OCI-LY7 (cell line): ENCODE measurements at regions not wholly inside any gene's neighbourhood (a gene's known extent, or its start where the extent isn't known, plus 50 kb on each side); places are given as distances from the start of the nearest gene placed in this dataset.
"Not testable (repeated sequence)": the region's sequence is repeated elsewhere in the genome, so short reads cannot be mapped to it uniquely, and the experiment has no call there.

Source experiments
- BruUV-seq: library from RNA; stranded (reverse); fragments of 400-500 nt; replicated peaks from 2 replicates; lab custom pipeline; 2021; lab: Mats Ljungman, UMichigan
- CTCF ChIA-PET: fragments of 300-600 bp; sonication (Branson Sonifier 250); formaldehyde crosslinking; loops from one replicate; lab custom pipeline; 2022; ENCODE audit warnings: antibody characterized with exemption; ENCODE audit not compliant: unreplicated experiment; lab: Charles Lee
- POLR2A ChIA-PET: fragments of 300-600 bp; sonication (Branson Sonifier 250); formaldehyde crosslinking; loops from one replicate; lab custom pipeline; 2022; ENCODE audit warnings: antibody characterized with exemption; lab: Charles Lee
- DNase-seq: peaks from one replicate; pipeline ENCODE4 v3.0.0-alpha.2; 2015; ENCODE audit warnings: low spot score
- H2AFZ ChIP-seq: fragments of 200-600 bp; sonication (generic), shearing (Covaris generic); 2 replicates; pipeline ENCODE4 v1.6.1; 2014; ENCODE audit warnings: mild to moderate bottlenecking, antibody characterized with exemption, low read length, moderate library complexity
- H3K27ac ChIP-seq: fragments of 200-600 bp; sonication (generic); 2 replicates; pipeline ENCODE4 v1.5.1; 2014; ENCODE audit warnings: mixed run types, low read depth, mild to moderate bottlenecking, moderate library complexity, low read length, inconsistent platforms; ENCODE audit not compliant: poor library complexity, severe bottlenecking
- H3K36me3 ChIP-seq: fragments of 200-600 bp; sonication (generic); 2 replicates; pipeline ENCODE4 v1.6.1; 2014; ENCODE audit warnings: mild to moderate bottlenecking, antibody characterized with exemption, low read length, moderate library complexity, mixed read lengths; ENCODE audit not compliant: insufficient read depth
- H3K4me1 ChIP-seq: fragments of 200-600 bp; sonication (generic); 2 replicates; pipeline ENCODE4 v1.5.1; 2014; ENCODE audit warnings: mild to moderate bottlenecking, low read length; ENCODE audit not compliant: insufficient read depth, poor library complexity, severe bottlenecking
- H3K4me2 ChIP-seq: fragments of 200-600 bp; sonication (generic); 2 replicates; pipeline ENCODE4 v1.6.1; 2014; ENCODE audit warnings: mild to moderate bottlenecking, low read length
- H3K4me3 ChIP-seq: fragments of 200-600 bp; sonication (generic); 2 replicates; pipeline ENCODE4 v1.5.1; 2014; ENCODE audit warnings: mild to moderate bottlenecking, low read depth, low read length; ENCODE audit not compliant: poor library complexity, severe bottlenecking
- H3K79me2 ChIP-seq: fragments of 200-600 bp; sonication (generic); 2 replicates; pipeline ENCODE4 v1.6.1; 2016; ENCODE audit warnings: low read depth, mild to moderate bottlenecking, low read length, moderate library complexity, mixed read lengths; ENCODE audit not compliant: insufficient read depth
- H3K9me2 ChIP-seq: fragments of 200-600 bp; sonication (generic); 2 replicates; pipeline ENCODE4 v1.6.1; 2016; ENCODE audit warnings: mild to moderate bottlenecking, low read length, mixed read lengths; ENCODE audit not compliant: insufficient read depth
- H3K9me3 ChIP-seq: fragments of 200-600 bp; sonication (generic); 2 replicates; pipeline ENCODE4 v1.6.1; 2014; ENCODE audit warnings: mild to moderate bottlenecking, mixed run types, low read length, mixed read lengths
- H4K20me1 ChIP-seq: fragments of 200-600 bp; sonication (generic); 2 replicates; pipeline ENCODE4 v1.6.1; 2014; ENCODE audit warnings: mild to moderate bottlenecking, antibody characterized with exemption, low read length, moderate library complexity, mixed read lengths; ENCODE audit not compliant: insufficient read depth
- CTCF ChIP-seq: fragments of 200-600 bp; sonication (generic); conservative IDR thresholded peaks from 2 replicates; pipeline ENCODE4 v1.5.1; 2014; ENCODE audit warnings: mild to moderate bottlenecking, antibody characterized with exemption, low read length, moderate library complexity, mixed read lengths
- EZH2phosphoT487 ChIP-seq: fragments of 200-600 bp; sonication (generic); IDR thresholded peaks from 2 replicates; pipeline ENCODE4 v1.6.1; 2018; ENCODE audit warnings: low read depth, borderline replicate concordance, mild to moderate bottlenecking, mixed run types, antibody characterized with exemption, low read length, moderate library complexity, mixed read lengths
- intact Hi-C: fragments of 100-400 bp; cut with micrococcal nuclease; formaldehyde crosslinking; loops from one replicate; pipeline ENCODE4 v1.10.0; 2022; ENCODE audit not compliant: unreplicated experiment

- no peak overlapping the region for H3K27ac ChIP-seq
- no peaks in the 10 kb centered on the region for H3K79me2 ChIP-seq
- H3K9me2 ChIP-seq, result no peaks in the 10 kb centered on the region
- no peak overlapping the region for H2AFZ ChIP-seq
- ChIA-PET POLR2A (interaction anchor here (0.6 kb wide), 1 partner anchor 1331 kb away, joined by 3 read pairs; no protein-coding TSS in a partner anchor), CTCF (no interaction called here)
- no peaks in the 10 kb centered on the region for H3K36me3 ChIP-seq
- H3K4me3 ChIP-seq, result no peak overlapping the region
- no TSS peak for BruUV-seq
- H4K20me1 ChIP-seq, result no peaks in the 10 kb centered on the region
- no peak for TF ChIP-seq EZH2phosphoT487
- no peak for DNase-seq
- no peaks in the 10 kb centered on the region for H3K4me1 ChIP-seq
- no peaks in the 10 kb centered on the region for H3K9me3 ChIP-seq
- intact Hi-C loops, result no loop called here
- no peak overlapping the region for H3K4me2 ChIP-seq
Measured at GRCh38 chr7:51850126-51850525, 533.5 kb upstream of the COBL start.

GRCh38 chr7:51847461-51848134 is 531.0 kb upstream of the COBL start:
- intact Hi-C loops, result no loop called here
- Histone ChIP-seq H4K20me1 (no peaks in the 10 kb centered on the region), H3K27ac (no peak overlapping the region), H3K36me3 (no peaks in the 10 kb centered on the region), H3K4me1 (no peaks in the 10 kb centered on the region), H3K79me2 (no peaks in the 10 kb centered on the region), H3K9me3 (no peaks in the 10 kb centered on the region), H3K4me2 (no peak overlapping the region), H3K9me2 (no peaks in the 10 kb centered on the region), H3K4me3 (no peak overlapping the region), H2AFZ (no peak overlapping the region)
- BruUV-seq, result no TSS peak
- DNase-seq, result no peak
- ChIA-PET POLR2A (no interaction called here), CTCF (no interaction called here)
- no peak for TF ChIP-seq CTCF
- no peak for TF ChIP-seq EZH2phosphoT487

GRCh38 chr7:51839130-51839529 is 522.5 kb upstream of the COBL start:
- POLR2A ChIA-PET, DNase-seq, H3K4me3 ChIP-seq, H3K4me1 ChIP-seq, H3K9me3 ChIP-seq, H3K9me2 ChIP-seq, H4K20me1 ChIP-seq, H3K36me3 ChIP-seq, BruUV-seq, intact Hi-C loops, H3K27ac ChIP-seq, H3K79me2 ChIP-seq, H3K4me2 ChIP-seq, H2AFZ ChIP-seq, CTCF ChIA-PET: not testable (repeated sequence)
